HG02870 (cell line): ENCODE measurements at regions not wholly inside any gene's neighbourhood (a gene's known extent, or its start where the extent isn't known, plus 50 kb on each side); places are given as distances from the start of the nearest gene placed in this dataset.
"Not testable (repeated sequence)": the region's sequence is repeated elsewhere in the genome, so short reads cannot be mapped to it uniquely, and the experiment has no call there.

Experiments
- ATAC-seq: cut with Tn5 transposase; IDR thresholded peaks from one replicate; pipeline ENCODE4 v1.9.1; 2021; ENCODE audit warnings: mild to moderate bottlenecking, moderate library complexity; ENCODE audit not compliant: unreplicated experiment

DNA sequence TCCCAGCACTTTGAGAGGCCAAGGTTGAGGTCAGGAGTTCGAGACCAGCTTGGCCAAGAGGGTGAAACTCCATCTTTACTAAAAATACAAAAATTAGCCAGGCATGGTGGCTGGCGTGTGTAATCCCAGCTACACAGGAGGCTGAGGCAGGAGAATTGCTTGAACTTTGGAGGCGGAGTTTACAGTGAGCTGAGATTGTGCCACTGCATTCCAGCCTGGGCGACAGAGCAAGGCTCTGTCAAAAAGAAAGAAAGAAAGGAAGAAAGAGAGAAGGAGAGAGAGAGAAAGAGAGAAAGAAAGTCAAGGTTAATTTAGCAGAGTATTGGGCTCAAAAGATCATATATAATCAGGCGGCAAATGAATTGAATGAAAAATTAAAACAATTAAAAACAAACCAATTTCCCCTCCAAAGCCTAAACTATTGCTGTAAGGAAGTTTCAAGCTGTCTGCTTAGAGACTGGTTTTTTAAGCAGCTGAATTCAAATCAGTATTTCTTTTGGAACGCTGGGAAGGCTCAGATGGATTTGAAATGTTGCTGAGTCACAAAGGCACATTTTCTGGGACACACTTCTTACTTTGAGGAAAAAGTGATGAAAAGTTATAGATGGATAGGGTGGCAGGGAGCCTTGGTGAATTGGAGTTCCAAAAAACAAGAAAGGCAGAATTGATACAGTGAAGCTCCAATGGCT lies 81.3 kb upstream of the BHLHE40 start:
- ATAC-seq, result no peak

DNA sequence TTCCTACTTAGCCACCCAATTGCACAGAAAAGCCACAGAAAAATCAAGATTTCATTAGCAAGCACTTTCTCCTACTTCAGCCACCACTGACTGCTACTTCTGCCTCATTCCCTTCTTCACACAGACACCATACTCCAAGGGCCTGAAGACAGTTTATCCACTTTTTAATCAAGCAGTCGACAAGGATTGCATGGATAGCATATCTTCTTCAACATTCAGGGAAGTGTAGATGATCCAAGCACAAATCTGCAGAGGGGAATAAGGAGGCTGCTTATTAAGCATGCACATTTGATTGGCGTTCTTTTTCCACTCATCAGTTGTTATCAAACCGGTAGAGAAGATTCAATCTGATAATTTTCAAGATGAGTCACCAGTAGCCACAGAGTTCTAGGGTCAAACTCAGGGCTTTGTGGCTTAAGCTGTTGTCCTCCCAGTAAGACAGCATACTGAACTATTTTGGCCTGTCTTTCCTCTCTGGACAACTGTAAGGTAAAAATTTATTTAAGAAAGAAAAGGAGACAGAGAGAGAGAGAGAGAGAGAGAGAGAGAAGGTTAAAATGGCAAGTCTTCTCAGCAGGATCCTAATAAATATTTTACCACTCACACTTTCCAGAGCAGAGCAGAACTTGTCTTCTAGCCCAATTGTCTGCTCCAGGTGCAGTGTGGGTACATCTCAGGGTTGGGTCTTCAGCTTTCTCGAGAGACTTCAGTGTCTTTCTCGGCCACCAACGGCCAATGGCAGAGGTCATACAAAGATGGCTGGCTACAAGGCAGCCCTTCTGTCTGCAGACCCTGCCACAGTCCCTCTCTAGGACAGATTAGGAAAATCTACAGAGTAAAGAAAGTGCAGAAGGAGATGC lies 80.6 kb upstream of the BHLHE40 start:
- peak; percentile 98 for ATAC-seq

DNA sequence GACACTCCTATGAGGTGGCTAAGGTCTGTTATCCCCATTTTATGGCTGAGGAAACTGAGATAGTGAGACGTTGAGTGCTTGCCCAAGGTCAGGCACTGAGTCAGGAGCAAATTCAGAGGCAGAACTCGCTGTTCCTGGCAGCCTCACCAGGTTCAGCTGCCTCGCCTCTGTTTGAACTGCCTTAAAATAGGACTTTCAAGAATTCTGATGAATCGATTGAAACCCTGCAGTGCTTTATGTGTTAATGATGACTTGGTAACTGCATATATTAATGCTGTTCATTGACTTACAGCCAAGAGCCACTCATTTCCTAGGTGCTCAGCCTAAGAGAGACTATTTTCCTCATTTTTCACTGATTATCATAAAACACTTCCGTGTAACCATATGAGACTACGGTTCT lies 79.5 kb upstream of the BHLHE40 start:
- ATAC-seq, result no peak

DNA sequence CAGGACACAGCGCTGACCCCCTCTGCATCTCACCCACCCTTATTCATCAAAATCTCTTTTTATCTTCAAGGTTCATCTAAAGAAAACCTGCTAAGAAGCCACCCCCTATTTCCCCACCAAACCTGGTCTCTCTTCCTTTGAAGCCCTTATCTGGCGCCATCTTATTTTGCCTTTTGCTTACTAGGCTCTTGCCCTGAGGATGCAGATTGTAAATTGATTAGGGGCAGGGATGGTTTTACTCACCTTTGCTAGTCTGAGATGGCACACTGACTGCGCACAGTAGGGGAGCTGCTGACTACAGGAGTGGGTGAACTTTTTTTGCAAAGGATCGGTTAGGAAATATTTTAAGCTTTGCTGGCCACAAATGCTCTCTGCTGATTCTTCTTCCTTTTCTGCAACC lies 78.9 kb upstream of the BHLHE40 start:
- ATAC-seq, result no peak

DNA sequence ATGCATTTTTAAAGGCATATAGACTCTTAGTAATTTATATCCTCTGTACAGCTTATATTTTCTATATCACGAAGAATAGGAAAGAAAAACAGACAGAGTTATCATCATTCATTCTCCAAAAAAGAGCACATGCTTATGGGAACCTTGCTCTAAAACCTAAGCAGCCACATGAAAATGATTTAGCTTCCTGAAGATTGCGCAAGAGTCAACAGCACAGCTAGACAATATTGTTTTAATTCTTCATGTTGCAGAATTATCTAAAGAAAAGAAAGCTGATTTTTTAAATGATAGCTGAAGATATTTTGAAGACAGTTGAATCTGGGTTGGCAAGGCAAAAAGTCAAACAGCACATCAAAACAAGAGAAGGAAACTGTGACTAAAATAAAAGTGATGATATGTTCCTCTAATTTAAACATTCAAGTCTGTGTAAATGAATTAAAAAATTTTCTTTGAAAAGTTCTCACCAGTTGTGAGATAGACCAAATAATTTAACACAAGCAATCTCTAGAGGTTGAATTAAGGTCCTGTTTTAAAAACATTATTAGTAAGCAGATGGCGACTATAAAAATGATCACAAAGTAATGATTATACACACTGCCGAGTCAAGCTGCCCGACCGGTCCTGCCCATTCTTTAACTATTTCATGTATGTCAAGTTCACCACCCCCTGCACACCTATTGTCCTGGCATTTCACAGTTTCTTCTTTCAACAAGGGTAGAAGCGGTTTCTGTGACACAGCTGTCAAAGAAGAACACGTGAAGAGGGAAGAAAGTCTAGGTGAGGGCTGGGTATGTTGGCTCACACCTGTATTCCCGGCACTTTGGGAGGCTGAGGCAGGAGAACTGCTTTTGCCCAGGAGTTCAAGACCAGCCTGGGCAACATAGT lies 74.2 kb upstream of the BHLHE40 start:
- ATAC-seq, result no peak

DNA sequence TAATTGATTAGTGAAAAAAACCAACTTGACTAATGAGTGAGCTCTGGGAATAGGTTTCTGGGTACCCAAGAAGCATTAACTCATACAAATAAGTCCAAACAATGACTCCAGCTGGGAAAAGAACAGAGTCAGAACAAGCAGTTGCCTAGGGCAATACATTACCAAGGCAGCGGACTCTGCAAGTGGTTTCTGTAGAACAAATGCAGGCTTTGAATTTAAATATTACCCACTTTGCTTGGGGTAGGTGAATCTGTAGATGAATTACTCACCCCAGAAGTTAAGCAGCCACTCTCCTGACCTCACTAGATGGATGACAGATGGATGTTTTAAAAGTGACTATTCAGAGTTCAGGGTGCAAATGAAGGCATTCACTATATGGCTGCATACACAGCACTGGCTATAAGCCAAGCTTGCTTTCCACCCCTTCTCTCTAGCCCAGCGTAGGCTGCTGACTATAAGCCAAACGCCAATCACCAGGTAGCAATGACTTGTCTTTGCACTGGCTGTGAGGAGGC lies 73.1 kb upstream of the BHLHE40 start:
- no peak for ATAC-seq

DNA sequence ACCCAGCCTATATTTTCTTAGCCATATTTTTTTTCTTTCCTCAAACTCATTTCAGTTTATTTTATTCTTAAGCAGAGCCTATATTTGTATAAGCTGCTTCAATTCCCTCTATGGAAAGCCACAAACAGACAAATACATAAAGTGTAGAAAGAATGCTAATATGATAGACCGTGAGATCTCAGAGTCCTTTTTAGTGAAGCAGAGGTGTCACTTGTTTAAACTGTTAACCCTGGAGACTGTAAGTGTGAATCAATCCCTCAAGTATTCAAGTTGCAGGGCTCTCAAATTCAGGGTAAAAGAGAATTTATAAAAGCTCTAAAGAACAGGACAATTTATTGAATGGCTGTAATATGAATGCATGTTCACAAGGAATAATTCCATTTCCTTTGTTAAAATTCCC lies 72.2 kb upstream of the BHLHE40 start:
- ATAC-seq, result no peak

DNA sequence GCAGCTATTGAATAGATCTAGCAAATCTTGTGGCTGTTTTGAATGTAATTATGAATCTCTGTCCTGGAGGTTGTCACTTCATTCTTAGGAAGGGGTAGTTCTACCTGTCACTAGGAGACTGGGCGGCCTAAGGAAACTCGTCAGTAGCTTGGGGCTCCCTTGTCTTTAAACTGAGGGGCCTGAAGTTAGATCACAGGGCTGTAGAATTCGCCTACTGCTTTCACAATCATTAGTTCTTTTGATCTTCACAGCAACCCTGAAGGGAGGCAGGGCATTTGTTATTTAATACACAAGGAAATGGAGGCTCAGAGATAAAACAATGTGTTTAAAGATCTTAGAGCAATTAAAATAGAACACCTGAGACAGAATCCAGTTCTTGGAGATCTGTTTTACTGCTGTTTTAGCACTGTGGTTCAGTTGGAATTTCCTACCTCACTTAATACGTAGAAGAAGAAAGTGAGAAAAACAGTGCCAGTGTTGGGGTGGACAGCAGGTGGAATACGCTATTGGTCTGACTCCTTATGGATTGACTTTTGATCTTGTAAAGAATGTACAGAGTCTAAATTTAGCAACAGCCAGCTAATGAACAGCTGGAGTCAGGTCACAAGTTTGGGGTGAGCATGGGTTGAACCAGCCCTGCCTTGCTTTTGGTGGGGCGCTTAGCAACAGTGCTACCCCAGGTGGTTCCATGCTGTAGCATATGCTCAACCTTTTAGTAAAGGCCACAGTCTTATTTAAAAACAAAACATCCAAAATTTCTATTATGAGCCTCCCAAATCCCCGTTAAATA lies 71.4 kb upstream of the BHLHE40 start:
- no peak for ATAC-seq

DNA sequence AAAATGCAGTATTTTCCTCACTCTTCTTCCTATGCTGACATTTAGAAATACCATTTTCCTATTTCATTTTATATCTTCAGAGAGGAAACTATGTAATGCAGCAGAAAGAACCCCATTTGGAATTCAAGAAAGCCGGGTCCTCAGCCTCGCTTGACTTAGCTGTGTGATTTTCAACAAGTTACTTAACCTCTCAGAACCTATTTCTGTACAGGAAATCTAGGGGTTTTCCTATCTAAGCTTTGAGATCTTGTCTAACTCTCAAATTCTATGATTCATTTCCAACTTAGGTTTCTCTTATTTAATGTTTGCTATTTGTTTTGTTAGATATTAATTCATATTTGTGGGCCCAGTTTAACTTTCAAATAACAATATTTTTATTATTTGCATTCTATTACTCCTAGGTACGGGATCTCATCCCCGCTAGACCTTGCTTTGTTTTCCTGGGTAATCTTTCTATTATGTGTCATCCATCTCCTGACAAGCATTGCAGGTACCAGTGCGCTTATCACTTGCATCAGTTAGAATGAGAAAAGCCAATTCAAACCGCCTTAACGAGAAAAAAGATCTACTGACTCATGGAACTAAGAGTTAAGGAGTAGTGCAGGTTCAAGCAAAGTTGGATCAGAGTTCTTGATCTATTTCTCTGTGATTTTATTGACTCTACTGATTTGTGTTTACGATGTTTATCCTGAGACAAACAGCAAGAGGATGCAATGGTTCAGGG lies 70.6 kb upstream of the BHLHE40 start:
- ATAC-seq, result peak; percentile 47

DNA sequence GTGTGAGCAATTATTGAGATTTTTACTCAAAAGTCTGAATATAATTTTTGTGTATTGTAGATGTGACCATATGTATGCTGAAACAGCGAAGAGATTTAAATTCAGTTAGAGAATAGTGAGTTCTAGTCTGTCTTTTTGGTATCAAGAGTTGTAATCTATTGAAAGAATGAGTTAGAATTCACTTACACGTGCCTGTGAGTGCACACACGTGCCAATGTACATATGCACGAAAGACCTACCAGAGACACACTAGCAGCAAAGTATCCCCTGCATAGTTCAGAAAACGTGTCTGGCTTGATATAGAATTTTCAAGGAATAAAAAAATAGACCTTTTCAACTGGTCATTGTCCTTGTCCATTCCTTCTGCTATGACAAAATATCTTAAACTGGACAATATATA lies 64.8 kb upstream of the BHLHE40 start:
- ATAC-seq, result no peak

DNA sequence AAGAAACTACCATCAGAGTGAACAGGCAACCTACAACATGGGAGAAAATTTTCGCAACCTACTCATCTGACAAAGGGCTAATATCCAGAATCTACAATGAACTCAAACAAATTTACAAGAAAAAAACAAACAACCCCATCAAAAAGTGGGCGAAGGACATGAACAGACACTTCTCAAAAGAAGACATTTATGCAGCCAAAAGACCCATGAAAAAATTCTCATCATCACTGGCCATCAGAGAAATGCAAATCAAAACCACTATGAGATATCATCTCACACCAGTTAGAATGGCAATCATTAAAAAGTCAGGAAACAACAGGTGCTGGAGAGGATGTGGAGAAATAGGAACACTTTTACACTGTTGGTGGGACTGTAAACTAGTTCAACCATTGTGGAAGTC lies 57.6 kb upstream of the BHLHE40 start:
- ATAC-seq, result not testable (repeated sequence)

DNA sequence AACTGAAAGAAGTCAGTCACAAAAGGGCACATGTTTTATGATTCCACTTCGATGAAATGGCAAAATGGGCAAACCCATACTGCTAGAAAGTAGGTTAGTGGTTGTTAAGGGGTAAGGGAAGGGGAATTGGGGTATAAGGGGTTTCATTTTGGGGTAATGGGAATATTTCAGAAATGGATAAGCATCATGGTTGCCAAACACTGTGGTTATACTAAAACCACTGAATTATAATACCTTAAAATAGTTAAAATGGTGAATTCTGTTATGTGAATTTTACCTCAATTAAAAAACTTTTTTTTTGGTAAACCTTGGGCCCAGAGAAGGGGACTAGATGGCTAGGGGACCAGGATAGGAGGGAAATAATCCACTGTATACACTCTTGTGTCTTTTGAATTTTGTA lies 52.3 kb upstream of the BHLHE40 start:
- no peak for ATAC-seq

DNA sequence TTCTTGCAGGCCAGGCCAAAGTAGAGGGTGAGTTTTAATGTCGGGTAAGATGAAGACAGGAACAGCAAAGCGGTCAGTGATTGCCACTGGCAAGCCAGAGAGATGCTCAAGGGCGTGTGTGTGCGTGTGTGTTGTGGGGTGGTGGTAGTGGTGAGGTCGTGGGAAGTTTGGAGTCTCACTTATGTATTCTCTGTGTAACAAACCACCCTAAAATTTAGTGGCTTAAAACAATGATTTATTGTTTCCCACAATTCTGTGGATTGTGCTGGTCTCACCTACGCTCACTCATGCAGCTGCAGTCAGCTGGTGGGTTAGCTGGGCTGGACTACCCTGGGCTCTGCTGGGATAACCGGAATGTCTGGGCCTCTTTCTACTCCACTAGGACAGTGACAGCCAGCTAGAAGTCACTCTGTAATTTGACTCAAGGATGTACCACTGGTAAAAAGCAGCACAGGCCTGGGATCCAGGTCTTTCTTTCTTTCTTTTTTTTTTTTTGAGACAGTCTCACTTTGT lies 50.9 kb upstream of the BHLHE40 start:
- peak; percentile 19 for ATAC-seq
